T47D (cell line): ENCODE measurements at regions not wholly inside any gene's neighbourhood (a gene's known extent, or its start where the extent isn't known, plus 50 kb on each side); places are given as distances from the start of the nearest gene placed in this dataset.
"Not testable (repeated sequence)": the region's sequence is repeated elsewhere in the genome, so short reads cannot be mapped to it uniquely, and the experiment has no call there.

ENCODE experiments used
- DNase-seq, 2 experiments: peaks; one replicate each; pipeline versions ENCODE4 v3.0.0 to v3.0.0-alpha.2; 2011 to 2012; ENCODE audit warnings: low read depth in 1 of 2, low spot score in 1 of 2
- JUND ChIP-seq: IDR thresholded peaks from 2 replicates; pipeline ENCODE4 v1.6.1; 2012; ENCODE audit warnings: low read depth
- in situ Hi-C: cut with HindIII; loops from 2 replicates; pipeline ENCODE4 v1.10.0; 2016; ENCODE audit warnings: low sequenced_read_pairs, low pct_unique_long_range_greater_than_20kb

DNA sequence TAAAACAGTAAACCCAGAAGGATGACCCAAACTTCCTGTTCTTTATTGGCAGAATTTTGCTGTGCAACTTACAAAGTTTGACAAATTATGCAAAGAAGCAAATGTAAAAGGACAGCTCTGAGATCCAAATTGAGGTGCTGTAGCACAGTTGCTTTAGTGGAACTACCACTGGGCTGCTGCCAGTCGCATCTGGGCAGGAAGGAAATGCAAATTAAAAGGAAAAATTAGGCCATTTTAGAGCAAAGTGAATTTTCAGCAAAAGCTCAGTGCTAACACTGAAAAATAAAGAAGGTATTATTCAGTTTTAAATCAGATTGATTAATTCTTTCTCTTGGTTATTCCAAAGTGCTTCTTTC, 104.5 kb downstream of the ZMAT3 start:
- in situ Hi-C loops, result no loop called here
- no peak for TF ChIP-seq JUND
- DNase-seq, result no peak

GRCh38 chr3:178966299-178967176, 105.1 kb downstream of the ZMAT3 start:
- peak; percentile 22 to 65 for DNase-seq
- no peak for TF ChIP-seq JUND
- in situ Hi-C loops, result no loop called here

DNA sequence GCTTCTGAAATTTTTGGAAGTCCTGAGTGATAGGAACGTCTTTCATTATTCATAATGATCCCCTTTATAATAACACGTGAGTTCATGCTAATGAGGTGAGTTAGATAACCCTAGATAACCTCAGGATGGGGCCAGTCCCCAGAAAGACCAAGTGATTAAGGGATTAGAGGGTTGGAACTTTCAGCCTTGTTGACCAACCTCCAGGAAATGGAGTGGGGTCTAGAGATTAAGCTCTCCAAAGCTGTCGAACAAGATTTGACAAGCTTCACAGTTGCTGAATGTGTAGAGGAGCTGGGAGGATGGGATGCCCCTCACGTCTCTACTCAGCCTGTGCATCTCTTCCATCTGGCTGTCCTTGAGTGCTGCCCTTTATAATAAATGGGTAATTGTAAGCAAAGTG, 107.1 kb downstream of the ZMAT3 start:
- in situ Hi-C loops, result no loop called here
- DNase-seq, result no peak
- TF ChIP-seq JUND, result no peak

DNA sequence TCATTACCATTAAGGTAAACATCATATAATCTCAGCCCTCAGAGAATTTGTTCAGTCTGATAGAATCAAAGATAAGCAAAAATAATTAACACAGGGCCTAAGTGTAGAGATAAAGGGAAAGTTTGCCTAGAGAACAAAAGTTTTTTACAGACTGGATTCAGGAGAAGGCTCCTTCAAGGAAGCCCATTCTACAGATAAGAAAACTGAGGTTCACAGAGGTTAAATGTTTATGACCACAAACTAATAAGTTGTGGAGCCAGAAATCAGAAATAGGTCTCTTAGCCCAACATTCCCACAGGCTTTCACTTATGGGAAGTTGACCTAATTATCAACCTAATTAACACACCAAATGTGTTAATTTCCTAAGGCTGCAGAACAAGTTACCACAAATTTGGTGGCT, 110.7 kb downstream of the ZMAT3 start:
- no peak for DNase-seq
- in situ Hi-C loops, result no loop called here
- no peak for TF ChIP-seq JUND

DNA sequence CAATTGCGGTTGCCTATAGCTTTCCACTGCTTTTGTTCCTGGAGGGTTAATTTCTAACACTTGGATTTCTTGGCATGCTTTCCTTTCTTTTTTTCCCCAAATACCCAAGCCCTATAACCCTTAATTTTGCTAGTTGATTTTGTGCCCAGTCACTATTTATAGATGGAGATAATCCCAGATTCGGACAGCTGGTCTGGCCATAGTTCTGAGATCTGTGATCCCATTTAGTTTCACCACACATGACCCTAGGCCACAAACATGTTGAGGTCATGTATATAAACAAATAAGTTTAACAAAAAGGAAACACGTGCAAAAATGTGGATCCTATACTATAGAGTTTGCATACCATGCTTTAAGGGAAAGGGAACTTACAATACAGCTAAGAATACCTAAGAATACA, 111.4 kb downstream of the ZMAT3 start:
- in situ Hi-C loops, result no loop called here
- TF ChIP-seq JUND, result no peak
- no peak for DNase-seq

- TF ChIP-seq JUND, result no peak
- in situ Hi-C loops, result no loop called here
- DNase-seq, result no peak
These were observed 120.9 kb downstream of the ZMAT3 start for GRCh38 chr3:178950676-178951075.

DNA sequence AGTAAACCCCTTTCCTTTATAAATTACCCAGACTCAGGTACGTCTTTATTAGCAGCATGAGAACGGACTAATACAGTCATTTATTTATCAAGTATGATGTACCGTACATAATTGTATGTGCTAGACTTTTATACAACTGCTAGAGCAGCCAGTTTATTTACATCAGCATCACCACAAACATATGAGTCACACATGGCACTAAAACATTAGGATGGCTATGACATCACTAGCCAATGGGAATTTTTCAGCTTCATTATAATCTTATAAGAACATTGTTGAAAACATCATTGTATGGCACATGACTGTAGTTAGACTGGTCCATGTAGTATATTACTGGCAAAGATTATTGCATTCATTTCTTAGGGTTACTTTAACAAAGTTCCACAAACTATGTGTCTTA, 121.7 kb downstream of the ZMAT3 start:
- DNase-seq, result no peak
- TF ChIP-seq JUND, result no peak
- in situ Hi-C loops, result no loop called here

GRCh38 chr3:178948546-178948945, 123.1 kb downstream of the ZMAT3 start:
- in situ Hi-C loops, result no loop called here
- TF ChIP-seq JUND, result no peak
- no peak for DNase-seq

DNA sequence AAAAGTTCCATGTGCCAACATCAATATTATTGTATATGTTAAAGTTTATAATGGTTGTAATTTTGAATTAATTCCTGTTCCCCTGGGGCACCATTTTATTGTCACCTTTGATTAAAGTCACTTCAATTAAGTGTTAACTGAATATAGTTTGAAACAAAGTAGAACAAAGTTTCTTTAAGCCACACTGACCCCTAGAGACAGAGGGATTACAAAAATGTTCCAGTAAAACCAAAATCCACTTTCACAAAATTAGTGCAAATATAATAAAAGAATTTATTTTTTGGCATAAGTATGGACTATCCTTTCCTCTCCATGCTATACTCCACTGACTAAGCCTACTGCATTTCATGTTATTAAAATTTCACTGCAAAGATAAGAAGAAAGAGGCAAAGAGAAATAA, 123.9 kb downstream of the ZMAT3 start:
- TF ChIP-seq JUND, result no peak
- in situ Hi-C loops, result no loop called here
- DNase-seq, result peak in 1 of 2 experiments; percentile 48

DNA sequence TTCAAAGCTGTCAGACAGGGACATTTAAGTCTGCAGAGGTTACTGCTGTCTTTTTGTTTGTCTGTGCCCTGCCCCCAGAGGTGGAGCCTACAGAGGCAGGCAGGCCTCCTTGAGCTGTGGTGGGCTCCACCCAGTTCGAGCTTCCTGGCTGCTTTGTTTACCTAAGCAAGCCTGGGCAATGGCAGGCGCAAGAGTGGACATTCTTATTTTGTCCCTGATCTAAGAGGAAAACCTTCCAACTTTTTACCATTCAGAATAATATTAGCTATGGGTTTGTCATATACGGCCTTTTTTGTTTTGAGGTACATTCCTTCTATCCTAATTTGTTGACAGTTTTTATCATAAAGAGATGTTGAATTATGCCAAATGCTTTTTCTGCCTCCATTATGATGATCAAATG, 129.3 kb downstream of the ZMAT3 start:
- DNase-seq, in situ Hi-C loops: not testable (repeated sequence)

DNA sequence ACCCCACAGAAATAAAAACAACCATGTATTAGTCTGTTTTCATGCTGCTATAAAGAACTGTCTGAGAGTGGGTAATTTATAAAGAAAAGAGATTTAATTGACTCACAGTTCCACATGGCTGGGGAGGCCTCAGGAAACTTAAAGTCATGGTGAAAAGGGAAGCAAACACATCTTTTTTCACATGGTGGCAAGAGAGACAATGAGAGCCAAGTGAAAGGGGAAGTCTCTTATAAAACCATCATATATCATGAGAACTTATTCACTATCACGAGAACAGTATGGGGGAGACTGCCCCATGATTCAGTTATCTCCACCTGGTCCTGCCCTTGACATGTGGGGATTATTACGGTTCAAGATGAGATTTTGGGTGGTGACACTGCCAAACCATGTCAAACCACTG, 141.5 kb downstream of the ZMAT3 start:
- no peak for TF ChIP-seq JUND

DNA sequence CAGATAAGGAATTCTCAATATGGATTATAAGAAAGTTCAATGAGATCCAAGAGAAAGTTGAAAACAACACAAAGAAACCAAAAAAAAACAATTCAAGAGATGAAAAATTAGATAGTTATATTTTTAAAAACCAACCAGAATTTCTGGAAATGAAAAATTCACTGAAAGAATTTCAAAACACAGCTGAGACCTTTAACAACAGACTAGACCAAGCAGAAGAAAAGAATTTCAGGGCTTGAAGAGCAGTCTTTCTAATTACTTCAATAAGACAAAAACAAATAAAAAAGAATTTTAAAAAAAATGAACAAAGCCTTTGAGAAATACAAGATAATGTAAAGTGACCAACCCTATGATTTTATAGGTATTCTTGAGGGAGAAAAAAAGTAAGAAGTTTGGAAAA, 155.4 kb downstream of the ZMAT3 start:
- in situ Hi-C loops, result no loop called here
- DNase-seq, result no peak
- no peak for TF ChIP-seq JUND

More for the DNA sequence above, 141.5 kb downstream of the ZMAT3 start:
- in situ Hi-C loops, result no loop called here
- no peak for DNase-seq

DNA sequence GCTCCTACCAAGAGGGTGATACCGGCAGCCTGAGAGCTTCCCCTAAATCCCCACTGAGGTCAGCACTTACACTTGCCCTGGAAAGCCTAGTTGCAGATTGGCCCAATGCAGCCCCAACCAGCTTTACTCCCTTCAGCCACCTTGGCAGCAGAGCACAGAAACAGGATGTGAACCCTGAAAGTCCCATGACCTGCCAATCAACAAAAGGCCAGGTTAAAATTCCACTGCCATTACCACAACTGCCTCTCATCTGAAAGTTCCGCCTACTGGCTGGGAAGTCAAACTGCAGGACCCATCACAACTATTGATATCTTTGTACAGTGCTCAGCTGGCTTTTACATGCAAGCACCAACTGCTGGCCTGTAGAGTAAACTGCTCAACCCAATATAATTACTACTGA, 156.2 kb downstream of the ZMAT3 start:
- in situ Hi-C loops, result no loop called here
- DNase-seq, result no peak

DNA sequence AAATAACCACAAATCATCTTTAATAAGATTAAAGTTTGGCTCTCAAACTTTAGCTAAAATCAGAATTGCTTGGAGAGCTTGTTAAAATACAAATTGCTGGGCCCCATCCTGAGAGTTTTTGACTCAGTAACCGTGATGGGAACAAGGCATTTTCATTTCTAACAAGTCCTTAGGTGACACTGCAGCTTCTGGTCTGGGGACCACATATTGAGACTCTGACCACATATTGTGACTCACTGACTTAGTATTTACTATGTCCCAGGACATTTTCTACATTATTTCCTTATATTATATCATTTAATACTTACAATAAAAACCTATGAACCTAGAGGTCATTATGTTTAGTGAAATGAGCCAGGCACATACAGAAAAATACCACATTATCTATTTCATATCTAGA, 164.5 kb downstream of the ZMAT3 start:
- in situ Hi-C loops, result no loop called here
- DNase-seq, result no peak
- no peak for TF ChIP-seq JUND

More for the DNA sequence above, 156.2 kb downstream of the ZMAT3 start:
- no peak for TF ChIP-seq JUND
